GM12865 (cell line): ENCODE measurements at regions not wholly inside any gene's neighbourhood (a gene's known extent, or its start where the extent isn't known, plus 50 kb on each side); places are given as distances from the start of the nearest gene placed in this dataset.
A peak's percentile ranks its signal among the peaks of the same experiment; 100 is the strongest.
"Not testable (repeated sequence)": the region's sequence is repeated elsewhere in the genome, so short reads cannot be mapped to it uniquely, and the experiment has no call there.

Experiments
- DNase-seq: peaks from one replicate; pipeline ENCODE4 v3.0.0; 2010; ENCODE audit warnings: low read depth
- H3K4me3 ChIP-seq: 2 replicates; pipeline ENCODE4 v1.5.1; 2011; ENCODE audit warnings: mild to moderate bottlenecking, low read depth, low read length, control low read depth
- CTCF ChIP-seq: IDR thresholded peaks from 2 replicates; pipeline ENCODE4 v1.5.1; 2011; ENCODE audit warnings: low read length, control low read depth, low read depth, inconsistent platforms; ENCODE audit not compliant: insufficient read depth; ENCODE audit errors: missing control alignments

- H3K4me3 ChIP-seq, result no peak overlapping the region
- no peak for DNase-seq
- no peak for TF ChIP-seq CTCF
These were observed 233.9 kb downstream of the KCNRG start for GRCh38 chr13:50249144-50249521.

GRCh38 chr13:50250401-50250800 lies 235.2 kb downstream of the KCNRG start:
- DNase-seq, result no peak
- TF ChIP-seq CTCF, result no peak

GRCh38 chr13:50255639-50256038 lies 240.4 kb downstream of the KCNRG start:
- TF ChIP-seq CTCF, result no peak
- peak; percentile 6 for DNase-seq

More at GRCh38 chr13:50250401-50250800, 235.2 kb downstream of the KCNRG start:
- no peak overlapping the region for H3K4me3 ChIP-seq

GRCh38 chr13:50256536-50257321 lies 241.5 kb downstream of the KCNRG start:
- DNase-seq, H3K4me3 ChIP-seq: not testable (repeated sequence)

More at GRCh38 chr13:50255639-50256038, 240.4 kb downstream of the KCNRG start:
- no peak overlapping the region for H3K4me3 ChIP-seq

GRCh38 chr13:50257646-50258045 lies 242.4 kb downstream of the KCNRG start:
- no peak for DNase-seq
- no peak for TF ChIP-seq CTCF
- H3K4me3 ChIP-seq, result no peak overlapping the region

GRCh38 chr13:50261130-50261901 lies 246.1 kb downstream of the KCNRG start:
- no peak overlapping the region for H3K4me3 ChIP-seq
- DNase-seq, result no peak
- TF ChIP-seq CTCF, result no peak

GRCh38 chr13:50267066-50267465 lies 251.8 kb downstream of the KCNRG start:
- H3K4me3 ChIP-seq, result no peak overlapping the region
- DNase-seq, result no peak

More at GRCh38 chr13:50267066-50267465, 251.8 kb downstream of the KCNRG start:
- TF ChIP-seq CTCF, result no peak
